Left ventricle myocardium superior (tissue), 1 donor: ENCODE measurements at regions not wholly inside any gene's neighbourhood (a gene's known extent, or its start where the extent isn't known, plus 50 kb on each side); places are given as distances from the start of the nearest gene placed in this dataset.
"Not testable (repeated sequence)": the region's sequence is repeated elsewhere in the genome, so short reads cannot be mapped to it uniquely, and the experiment has no call there.

Source experiments
- ATAC-seq: fragments of 200-7000 bp; cut with Tn5 transposase; one replicate; pipeline ENCODE4 v1.9.1; 2020; ENCODE audit warnings: mild to moderate bottlenecking, moderate library complexity
- DNase-seq: peaks from one replicate; pipeline ENCODE4 v3.0.0-alpha.2; 2020
- intact Hi-C: fragments of 100-400 bp; cut with micrococcal nuclease; formaldehyde crosslinking; loops from one replicate; pipeline ENCODE4 v1.11.0; 2022
- donor health status: DM: no; HTN: yes; CAD: no; lungs with severe emphysema.

- intact Hi-C loops: no loop called here
- no peak for ATAC-seq
- DNase-seq: no peak
These were observed 1465.7 kb upstream of the DIAPH2 start for GRCh38 chrX:95218976-95219375.

GRCh38 chrX:95248386-95248785 lies 1436.3 kb upstream of the DIAPH2 start:
- DNase-seq (no peak), ATAC-seq (no peak)
- intact Hi-C loops: no loop called here

GRCh38 chrX:95290455-95290854 lies 1394.2 kb upstream of the DIAPH2 start:
- ATAC-seq: no peak
- DNase-seq: no peak
- intact Hi-C loops: no loop called here

- intact Hi-C loops: no loop called here
- no peak for DNase-seq
- ATAC-seq: no peak
These were observed 1393.1 kb upstream of the DIAPH2 start for GRCh38 chrX:95291561-95291960.

GRCh38 chrX:95318882-95319281 lies 1365.8 kb upstream of the DIAPH2 start:
- ATAC-seq (no peak), DNase-seq (no peak)
- intact Hi-C loops: no loop called here

GRCh38 chrX:95325185-95325584 lies 1359.5 kb upstream of the DIAPH2 start:
- intact Hi-C loops: no loop called here
- ATAC-seq (no peak), DNase-seq (no peak)

GRCh38 chrX:95330292-95330691 lies 1354.3 kb upstream of the DIAPH2 start:
- DNase-seq (no peak), ATAC-seq (no peak)
- intact Hi-C loops: no loop called here

- intact Hi-C loops: no loop called here
- ATAC-seq (no peak), DNase-seq (no peak)
These were observed 1352.1 kb upstream of the DIAPH2 start for GRCh38 chrX:95332530-95332929.

GRCh38 chrX:95346856-95347255 lies 1337.8 kb upstream of the DIAPH2 start:
- ATAC-seq: no peak
- no peak for DNase-seq
- intact Hi-C loops: no loop called here

- intact Hi-C loops: no loop called here
- no peak for ATAC-seq
- no peak for DNase-seq
These were observed 1333.7 kb upstream of the DIAPH2 start for GRCh38 chrX:95350774-95351488.

GRCh38 chrX:95367286-95367685 lies 1317.4 kb upstream of the DIAPH2 start:
- intact Hi-C loops: no loop called here
- ATAC-seq (no peak), DNase-seq (no peak)

GRCh38 chrX:95382799-95383198 lies 1301.8 kb upstream of the DIAPH2 start:
- intact Hi-C loops: no loop called here
- ATAC-seq: no peak
- no peak for DNase-seq

- DNase-seq: no peak
- ATAC-seq: no peak
- intact Hi-C loops: no loop called here
These were observed 1300.9 kb upstream of the DIAPH2 start for GRCh38 chrX:95383778-95384177.

GRCh38 chrX:95427389-95427788 lies 1257.3 kb upstream of the DIAPH2 start:
- intact Hi-C loops: no loop called here
- ATAC-seq: no peak
- no peak for DNase-seq

- intact Hi-C loops: no loop called here
- ATAC-seq (no peak), DNase-seq (no peak)
These were observed 1249.4 kb upstream of the DIAPH2 start for GRCh38 chrX:95435198-95435597.

GRCh38 chrX:95441836-95442235 lies 1242.8 kb upstream of the DIAPH2 start:
- intact Hi-C loops: no loop called here
- DNase-seq: no peak
- ATAC-seq: no peak

- intact Hi-C loops: no loop called here
- DNase-seq (no peak), ATAC-seq (no peak)
These were observed 1199.9 kb upstream of the DIAPH2 start for GRCh38 chrX:95484781-95485180.

- no peak for ATAC-seq
- intact Hi-C loops: no loop called here
- DNase-seq: no peak
These were observed 1178.9 kb upstream of the DIAPH2 start for GRCh38 chrX:95505721-95506120.

GRCh38 chrX:95509474-95509873 lies 1175.2 kb upstream of the DIAPH2 start:
- no peak for ATAC-seq
- DNase-seq: no peak
- intact Hi-C loops: no loop called here

GRCh38 chrX:95524018-95524417 lies 1160.6 kb upstream of the DIAPH2 start:
- DNase-seq, ATAC-seq, intact Hi-C loops: not testable (repeated sequence)

GRCh38 chrX:95536111-95536510 lies 1148.5 kb upstream of the DIAPH2 start:
- DNase-seq: no peak
- intact Hi-C loops: no loop called here
- no peak for ATAC-seq

GRCh38 chrX:95536661-95537060 lies 1148.0 kb upstream of the DIAPH2 start:
- ATAC-seq (no peak), DNase-seq (no peak)
- intact Hi-C loops: no loop called here
